ENCODE measurements at regions not wholly inside any gene's neighbourhood (a gene's known extent, or its start where the extent isn't known, plus 50 kb on each side); places are given as distances from the start of the nearest gene placed in this dataset.

- Mint-ChIP-seq H3K27ac (ENCODE audit: low read depth, unreplicated experiment) (no peak overlapping the region), H3K9me3 (ENCODE audit: unreplicated experiment) (no peaks in the 10 kb centered on the region), H3K4me1 (ENCODE audit: insufficient read depth, unreplicated experiment) (peaks cover 9% of the 10 kb centered on the region), H3K4me3 (ENCODE audit: unreplicated experiment) (no peak overlapping the region), H3K27me3 (ENCODE audit: insufficient read depth, unreplicated experiment) (no peaks in the 10 kb centered on the region), H3K36me3 (ENCODE audit: insufficient read depth, unreplicated experiment) (no peaks in the 10 kb centered on the region)
- DNase-seq (ENCODE audit: unreplicated experiment), result no peak
- BruUV-seq (replicated peaks), result no TSS peak
- TF ChIP-seq CTCF (IDR thresholded peaks at IDR 0.05; ENCODE audit: unreplicated experiment), result no peak
- ChIA-PET CTCF (no interaction called here), POLR2A (no interaction called here)
- intact Hi-C loops (cut with micrococcal nuclease), result no loop called here
Measured at GRCh38 chr10:124160943-124161582, 67.7 kb upstream of the CHST15 start.

- Mint-ChIP-seq H3K4me1 (ENCODE audit: insufficient read depth, unreplicated experiment) (peaks cover 9% of the 10 kb centered on the region), H3K36me3 (ENCODE audit: insufficient read depth, unreplicated experiment) (no peaks in the 10 kb centered on the region), H3K4me3 (ENCODE audit: unreplicated experiment) (no peak overlapping the region), H3K9me3 (ENCODE audit: unreplicated experiment) (no peaks in the 10 kb centered on the region), H3K27ac (ENCODE audit: low read depth, unreplicated experiment) (no peak overlapping the region), H3K27me3 (ENCODE audit: insufficient read depth, unreplicated experiment) (no peaks in the 10 kb centered on the region)
- DNase-seq (ENCODE audit: unreplicated experiment), result no peak
- TF ChIP-seq CTCF (IDR thresholded peaks at IDR 0.05; ENCODE audit: unreplicated experiment), result no peak
- CTCF ChIA-PET, result interaction anchor here (0.6 kb wide), 1 partner anchor 10 kb away, joined by 3 read pairs; no protein-coding TSS in a partner anchor
- intact Hi-C loops (cut with micrococcal nuclease), result no loop called here
- BruUV-seq (replicated peaks), result no TSS peak
- POLR2A ChIA-PET, result no interaction called here
Measured at GRCh38 chr10:124160176-124160575, 66.8 kb upstream of the CHST15 start.

DNA sequence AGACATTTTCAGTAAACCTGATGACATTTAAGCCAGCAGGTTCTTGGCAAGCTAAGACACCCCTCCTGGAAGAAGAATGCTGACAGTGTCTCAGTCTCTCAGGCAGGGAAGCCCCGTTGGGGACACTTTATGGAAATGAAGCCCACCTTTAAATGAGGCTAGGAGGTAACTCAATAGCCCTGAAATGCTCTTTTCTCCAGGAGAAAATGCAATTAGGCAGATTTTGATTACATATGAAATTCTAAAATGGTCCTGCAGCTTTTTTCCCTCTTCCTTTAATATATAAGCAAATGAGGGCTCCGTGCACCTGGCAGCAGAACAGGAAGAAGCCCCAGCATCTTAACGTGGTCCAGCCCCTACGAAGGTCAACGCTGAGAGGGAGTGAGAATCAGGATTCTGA lies 65.8 kb upstream of the CHST15 start:
- no TSS peak for BruUV-seq (replicated peaks)
- H3K36me3 Mint-ChIP-seq (ENCODE audit: insufficient read depth, unreplicated experiment), result no peaks in the 10 kb centered on the region
- H3K4me3 Mint-ChIP-seq (ENCODE audit: unreplicated experiment), result no peak overlapping the region
- no peak for TF ChIP-seq CTCF (IDR thresholded peaks at IDR 0.05; ENCODE audit: unreplicated experiment)
- no peaks in the 10 kb centered on the region for H3K9me3 Mint-ChIP-seq (ENCODE audit: unreplicated experiment)
- H3K27me3 Mint-ChIP-seq (ENCODE audit: insufficient read depth, unreplicated experiment), result no peaks in the 10 kb centered on the region
- ChIA-PET POLR2A (no interaction called here), CTCF (interaction anchor here (0.5 kb wide), 1 partner anchor 165 kb away, joined by 3 read pairs; no protein-coding TSS in a partner anchor)
- DNase-seq (ENCODE audit: unreplicated experiment), result no peak
- peaks cover 9% of the 10 kb centered on the region for H3K4me1 Mint-ChIP-seq (ENCODE audit: insufficient read depth, unreplicated experiment)
- H3K27ac Mint-ChIP-seq (ENCODE audit: low read depth, unreplicated experiment), result no peak overlapping the region
- intact Hi-C loops (cut with micrococcal nuclease), result no loop called here

GRCh38 chr10:124158592-124158991 lies 65.2 kb upstream of the CHST15 start:
- Mint-ChIP-seq H3K36me3 (ENCODE audit: insufficient read depth, unreplicated experiment) (no peaks in the 10 kb centered on the region), H3K9me3 (ENCODE audit: unreplicated experiment) (no peaks in the 10 kb centered on the region), H3K4me1 (ENCODE audit: insufficient read depth, unreplicated experiment) (peaks cover 6% of the 10 kb centered on the region), H3K27me3 (ENCODE audit: insufficient read depth, unreplicated experiment) (no peaks in the 10 kb centered on the region), H3K4me3 (ENCODE audit: unreplicated experiment) (no peak overlapping the region), H3K27ac (ENCODE audit: low read depth, unreplicated experiment) (no peak overlapping the region)
- intact Hi-C loops (cut with micrococcal nuclease), result no loop called here
- DNase-seq (ENCODE audit: unreplicated experiment), result no peak
- no peak for TF ChIP-seq CTCF (IDR thresholded peaks at IDR 0.05; ENCODE audit: unreplicated experiment)
- POLR2A ChIA-PET, result no interaction called here
- CTCF ChIA-PET, result interaction anchor here (0.7 kb wide), 1 partner anchor 32 kb away, joined by 3 read pairs; no protein-coding TSS in a partner anchor
- no TSS peak for BruUV-seq (replicated peaks)

Measured in MCF 10A (cell line).